Activated T-helper 1 cell treated with anti-CD3 and anti-CD28 coated beads, Interleukin-12 subunit alpha, Interleukin-12 subunit beta, Interleukin-2, Interleukin-4 antibody, amounts not matched to agents 30 ng/mL and 10 ng/mL and 1 ng/mL, durations not matched to agents 14 hours and 24 hours and 36 hours (primary cell): ENCODE measurements at regions not wholly inside any gene's neighbourhood (a gene's known extent, or its start where the extent isn't known, plus 50 kb on each side); places are given as distances from the start of the nearest gene placed in this dataset.

Source experiments
- DNase-seq: peaks from one replicate; pipeline ENCODE4 v3.0.0; 2021; ENCODE audit warnings: low spot score
- H3K27ac Mint-ChIP-seq: one replicate; pipeline ENCODE4 v1.8.0; 2021; ENCODE audit warnings: mild to moderate bottlenecking, mixed read lengths
- H3K27me3 Mint-ChIP-seq: one replicate; pipeline ENCODE4 v1.8.0; 2022; ENCODE audit warnings: mild to moderate bottlenecking, moderate library complexity, mixed read lengths; ENCODE audit not compliant: insufficient read depth
- H3K36me3 Mint-ChIP-seq: one replicate; pipeline ENCODE4 v1.8.0; 2021; ENCODE audit warnings: low read depth, mixed read lengths
- H3K4me1 Mint-ChIP-seq: one replicate; pipeline ENCODE4 v1.8.0; 2021; ENCODE audit warnings: low read depth, mixed read lengths
- H3K4me3 Mint-ChIP-seq: one replicate; pipeline ENCODE4 v1.8.0; 2021; ENCODE audit warnings: mild to moderate bottlenecking, moderate library complexity, mixed read lengths
- H3K9me3 Mint-ChIP-seq: one replicate; pipeline ENCODE4 v1.8.0; 2021; ENCODE audit warnings: mixed read lengths
- intact Hi-C: fragments of 100-400 bp; cut with micrococcal nuclease; formaldehyde crosslinking; loops from one replicate; pipeline ENCODE4 v1.15.1; 2024

DNA sequence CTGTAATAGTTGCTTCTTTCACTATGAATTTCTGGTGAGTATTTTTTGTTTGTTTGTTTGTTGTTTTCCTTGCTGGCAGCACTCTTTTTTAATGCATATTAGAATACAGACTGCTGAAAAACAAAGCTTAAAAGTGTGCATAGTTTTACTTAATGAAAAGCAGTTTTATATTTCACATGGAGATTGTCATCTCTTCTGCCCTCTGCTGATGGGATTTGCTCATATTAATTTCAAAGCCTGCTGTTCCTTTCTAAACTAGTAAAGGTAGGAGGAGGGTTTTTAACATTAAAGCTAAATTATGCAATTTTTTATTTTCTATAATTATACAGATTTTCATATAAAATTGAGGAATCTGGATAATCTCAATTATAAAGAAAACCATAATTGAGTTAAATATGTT, 692.6 kb upstream of the SLITRK1 start:
- H3K4me1 Mint-ChIP-seq: no peaks in the 10 kb centered on the region
- H3K4me3 Mint-ChIP-seq: no peak overlapping the region
- H3K36me3 Mint-ChIP-seq: no peaks in the 10 kb centered on the region
- DNase-seq: no peak
- H3K9me3 Mint-ChIP-seq: no peaks in the 10 kb centered on the region
- no peaks in the 10 kb centered on the region for H3K27me3 Mint-ChIP-seq
- intact Hi-C loops: no loop called here
- no peak overlapping the region for H3K27ac Mint-ChIP-seq

DNA sequence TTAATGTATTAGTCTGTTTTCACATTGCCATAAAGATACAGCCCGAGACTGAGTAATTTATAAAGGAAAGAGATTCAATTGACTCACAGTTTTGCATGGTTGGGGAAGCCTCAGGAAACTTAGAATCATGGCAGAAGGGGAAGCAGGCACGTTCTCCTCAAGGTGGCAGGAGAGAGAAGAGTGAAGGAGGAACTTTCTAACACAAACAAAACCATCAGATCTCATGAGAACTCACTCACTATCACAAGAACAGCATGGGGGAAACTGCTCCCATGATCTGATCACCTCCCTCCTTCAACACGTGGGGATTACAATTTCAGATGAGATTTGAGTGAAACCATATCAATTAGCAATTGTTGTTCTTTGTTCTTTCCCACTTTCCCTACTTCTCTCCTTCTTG, 689.0 kb upstream of the SLITRK1 start:
- DNase-seq: no peak
- H3K4me3 Mint-ChIP-seq: no peak overlapping the region
- H3K36me3 Mint-ChIP-seq: no peaks in the 10 kb centered on the region
- H3K27ac Mint-ChIP-seq: no peak overlapping the region
- H3K27me3 Mint-ChIP-seq: no peaks in the 10 kb centered on the region
- no peaks in the 10 kb centered on the region for H3K9me3 Mint-ChIP-seq
- no peaks in the 10 kb centered on the region for H3K4me1 Mint-ChIP-seq
- intact Hi-C loops: no loop called here

DNA sequence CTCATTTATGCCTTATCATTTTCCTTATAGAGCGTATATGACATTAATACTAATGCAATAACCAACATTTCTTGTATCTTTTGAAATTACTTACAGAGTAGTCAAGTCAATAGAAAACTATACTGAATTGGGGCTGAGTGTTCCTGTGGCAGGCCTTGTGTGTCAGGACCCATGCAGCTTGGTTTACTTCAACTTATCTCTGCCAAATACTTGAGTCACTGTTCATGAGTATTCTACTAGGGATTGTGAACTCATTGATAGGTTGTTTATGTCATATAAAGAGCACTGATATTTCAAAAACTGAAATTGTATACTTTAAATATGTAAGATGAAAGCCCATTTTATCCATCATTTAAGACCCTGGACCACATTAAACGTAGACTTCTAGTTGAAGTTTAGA, 688.6 kb upstream of the SLITRK1 start:
- Mint-ChIP-seq H3K4me3 (no peak overlapping the region), H3K27ac (no peak overlapping the region), H3K27me3 (no peaks in the 10 kb centered on the region), H3K9me3 (no peaks in the 10 kb centered on the region), H3K4me1 (no peaks in the 10 kb centered on the region), H3K36me3 (no peaks in the 10 kb centered on the region)
- no peak for DNase-seq
- intact Hi-C loops: no loop called here

DNA sequence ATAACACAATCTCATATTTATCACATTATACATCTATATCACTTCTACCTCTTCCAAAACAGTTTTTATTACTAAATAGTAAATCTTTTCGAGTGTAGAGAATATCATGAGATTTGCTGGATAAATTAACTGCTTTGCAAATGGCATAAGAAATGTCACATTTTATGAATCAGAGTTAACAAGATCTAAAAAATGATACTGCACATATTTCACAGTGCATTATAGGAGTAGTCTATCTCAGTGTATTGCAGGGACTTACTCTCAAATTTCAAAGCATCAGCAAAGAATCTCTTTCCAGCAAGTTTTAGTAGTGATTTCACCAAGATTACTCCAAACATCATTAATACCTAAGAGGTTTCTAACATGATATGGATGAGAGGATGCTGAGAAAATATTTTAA, 687.1 kb upstream of the SLITRK1 start:
- Mint-ChIP-seq H3K4me3 (no peak overlapping the region), H3K36me3 (no peaks in the 10 kb centered on the region), H3K27ac (no peak overlapping the region), H3K9me3 (no peaks in the 10 kb centered on the region), H3K27me3 (no peaks in the 10 kb centered on the region), H3K4me1 (no peaks in the 10 kb centered on the region)
- no peak for DNase-seq
- intact Hi-C loops: no loop called here

DNA sequence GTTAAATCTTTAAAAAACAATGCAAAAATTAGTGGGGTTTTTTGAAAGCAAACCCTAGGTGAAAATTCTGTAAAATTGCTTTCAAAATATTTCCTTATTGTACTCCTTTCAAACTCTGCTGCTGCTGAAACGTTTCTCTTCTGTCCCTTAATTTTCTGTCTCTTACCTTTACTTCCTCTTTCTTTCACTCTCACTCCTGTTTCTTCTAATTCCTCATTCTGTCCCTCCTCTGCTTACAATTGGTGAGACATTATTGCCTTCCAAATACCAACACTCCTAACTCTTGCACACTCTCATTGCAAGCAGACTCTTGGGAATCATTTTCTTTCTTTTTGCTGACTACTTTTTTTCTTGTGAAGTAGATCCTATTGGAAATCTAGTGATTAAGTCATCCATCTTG, 685.6 kb upstream of the SLITRK1 start:
- Mint-ChIP-seq H3K36me3 (no peaks in the 10 kb centered on the region), H3K27ac (no peak overlapping the region), H3K27me3 (no peaks in the 10 kb centered on the region), H3K9me3 (no peaks in the 10 kb centered on the region), H3K4me1 (no peaks in the 10 kb centered on the region), H3K4me3 (no peak overlapping the region)
- DNase-seq: no peak
- intact Hi-C loops: no loop called here

DNA sequence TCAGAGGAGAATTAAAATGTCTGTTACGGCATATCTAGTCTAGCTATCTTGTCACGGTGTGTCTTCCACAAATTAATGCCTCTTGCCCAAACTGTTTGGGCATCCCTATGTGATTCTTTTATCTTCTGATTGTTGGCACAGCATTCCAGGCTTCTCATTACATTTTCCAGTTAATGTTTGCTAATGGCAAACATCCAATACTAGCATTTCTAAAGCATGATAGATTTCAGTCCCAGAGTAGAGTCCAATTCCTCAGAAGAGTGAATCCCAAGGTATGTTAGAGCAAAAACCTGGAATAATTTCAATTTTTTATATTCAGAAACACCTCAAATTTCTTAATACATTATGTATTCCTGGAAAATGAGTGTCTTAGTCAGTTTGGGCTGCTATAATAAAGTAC, 684.5 kb upstream of the SLITRK1 start:
- H3K4me3 Mint-ChIP-seq: no peak overlapping the region
- H3K9me3 Mint-ChIP-seq: no peaks in the 10 kb centered on the region
- intact Hi-C loops: no loop called here
- H3K27ac Mint-ChIP-seq: no peak overlapping the region
- DNase-seq: no peak
- H3K27me3 Mint-ChIP-seq: no peaks in the 10 kb centered on the region
- H3K4me1 Mint-ChIP-seq: no peaks in the 10 kb centered on the region
- no peaks in the 10 kb centered on the region for H3K36me3 Mint-ChIP-seq

DNA sequence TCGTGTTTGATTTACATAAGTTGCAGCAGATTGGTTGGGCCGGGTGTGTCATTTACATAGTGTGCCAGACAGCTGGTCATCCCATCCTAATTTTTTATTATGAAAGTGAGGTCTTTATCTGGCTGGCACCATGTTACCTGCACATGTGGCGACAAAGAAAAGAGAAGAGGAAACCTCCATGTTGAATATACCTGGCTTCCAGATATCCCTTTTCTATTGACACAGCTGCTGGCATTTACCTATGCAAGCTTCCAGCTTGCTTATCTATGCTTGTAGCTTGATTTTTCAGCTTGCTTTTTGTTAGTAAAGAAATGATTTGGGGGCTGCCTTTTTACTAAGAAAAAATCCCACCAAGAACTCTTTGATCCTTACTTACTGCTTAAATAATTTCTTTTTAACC, 681.3 kb upstream of the SLITRK1 start:
- intact Hi-C loops: no loop called here
- H3K9me3 Mint-ChIP-seq: no peaks in the 10 kb centered on the region
- no peaks in the 10 kb centered on the region for H3K27me3 Mint-ChIP-seq
- no peak for DNase-seq
- H3K36me3 Mint-ChIP-seq: no peaks in the 10 kb centered on the region
- no peaks in the 10 kb centered on the region for H3K4me1 Mint-ChIP-seq
- no peak overlapping the region for H3K27ac Mint-ChIP-seq
- no peak overlapping the region for H3K4me3 Mint-ChIP-seq

DNA sequence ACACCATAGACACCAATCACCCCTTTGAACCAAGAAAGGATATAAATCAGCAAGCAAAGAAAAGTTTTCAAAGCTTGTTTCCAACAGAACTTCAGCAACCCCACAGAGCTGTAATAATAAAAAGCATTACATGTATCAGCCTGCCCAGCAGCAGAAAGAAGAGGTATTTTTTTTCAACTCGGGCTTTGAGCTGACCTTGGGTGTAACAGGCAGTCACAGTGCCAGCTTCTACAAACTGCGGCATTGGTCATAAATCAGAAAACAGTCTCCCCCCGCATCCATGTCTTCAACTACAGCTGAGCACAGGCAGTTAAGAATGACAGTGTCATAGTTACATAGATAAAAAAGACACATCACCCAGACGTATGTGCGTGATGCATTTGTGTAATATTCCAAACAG, 671.0 kb upstream of the SLITRK1 start:
- intact Hi-C loops: no loop called here
- DNase-seq: no peak
- H3K27ac Mint-ChIP-seq: no peak overlapping the region

DNA sequence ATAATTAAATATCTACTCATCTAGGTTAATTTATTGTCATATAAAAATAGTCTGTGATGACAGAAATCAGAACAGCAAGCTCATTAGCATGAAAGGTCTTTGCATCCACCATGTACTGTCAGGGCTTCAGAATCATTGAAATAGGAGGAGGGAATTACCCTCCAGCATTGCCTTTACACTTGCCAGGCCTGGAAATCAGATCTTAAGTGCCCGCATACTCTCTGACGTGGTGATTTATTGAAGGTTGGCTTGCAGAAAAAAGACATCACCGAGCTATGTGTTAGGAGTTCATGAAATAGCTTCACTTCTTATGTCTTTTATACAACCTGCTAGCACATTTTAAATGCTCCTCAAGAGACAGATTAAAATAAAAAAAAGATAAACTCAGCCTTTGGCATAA, 661.7 kb upstream of the SLITRK1 start:
- Mint-ChIP-seq H3K9me3 (no peaks in the 10 kb centered on the region), H3K27ac (no peak overlapping the region), H3K4me3 (no peak overlapping the region), H3K27me3 (no peaks in the 10 kb centered on the region), H3K36me3 (no peaks in the 10 kb centered on the region), H3K4me1 (no peaks in the 10 kb centered on the region)
- intact Hi-C loops: no loop called here
- no peak for DNase-seq

More for the DNA sequence above, 671.0 kb upstream of the SLITRK1 start:
- Mint-ChIP-seq H3K36me3 (no peaks in the 10 kb centered on the region), H3K4me3 (no peak overlapping the region), H3K27me3 (no peaks in the 10 kb centered on the region), H3K4me1 (no peaks in the 10 kb centered on the region), H3K9me3 (no peaks in the 10 kb centered on the region)

DNA sequence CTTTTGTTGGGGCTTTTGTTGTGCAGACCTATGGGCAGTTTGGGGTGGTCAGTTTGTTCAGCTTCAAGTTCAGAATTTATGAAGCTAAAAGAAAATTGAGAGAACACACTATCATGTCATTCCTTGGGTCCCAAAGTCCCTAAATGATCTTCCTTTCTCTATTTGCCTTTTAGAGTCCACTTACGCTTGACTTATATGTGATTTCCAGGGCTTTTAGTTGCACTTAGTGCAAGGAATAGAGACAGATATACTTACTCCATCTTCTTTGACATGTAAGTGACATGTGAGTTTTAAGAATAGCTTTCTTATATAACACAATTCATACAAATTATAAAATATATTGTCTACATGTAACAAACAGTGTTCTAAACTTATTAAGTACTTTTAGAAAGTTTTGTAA, 660.1 kb upstream of the SLITRK1 start:
- Mint-ChIP-seq H3K27me3 (no peaks in the 10 kb centered on the region), H3K36me3 (no peaks in the 10 kb centered on the region)
- intact Hi-C loops: no loop called here

DNA sequence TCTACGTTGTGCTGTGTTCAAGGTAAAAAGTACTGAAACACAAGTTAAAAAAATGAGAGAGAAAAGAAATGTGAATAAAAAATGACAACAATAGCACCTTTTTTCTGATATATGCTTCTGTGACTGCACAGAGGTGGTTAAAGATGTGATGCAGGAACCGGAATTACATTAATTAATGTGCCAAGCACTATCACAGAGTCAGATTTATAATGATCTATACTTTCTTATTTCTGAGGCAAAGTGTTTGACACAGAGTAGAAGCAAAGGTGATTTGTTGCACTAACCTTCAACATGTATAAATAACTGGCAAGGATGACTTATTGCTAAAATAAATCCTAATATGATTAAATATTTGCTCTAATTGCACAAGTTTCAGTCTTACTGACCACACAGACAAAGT, 654.6 kb upstream of the SLITRK1 start:
- Mint-ChIP-seq H3K4me3 (no peak overlapping the region), H3K27me3 (no peaks in the 10 kb centered on the region), H3K9me3 (no peaks in the 10 kb centered on the region), H3K4me1 (no peaks in the 10 kb centered on the region), H3K27ac (no peak overlapping the region), H3K36me3 (no peaks in the 10 kb centered on the region)
- DNase-seq: no peak
- intact Hi-C loops: no loop called here

More for the DNA sequence above, 660.1 kb upstream of the SLITRK1 start:
- DNase-seq: no peak
- no peaks in the 10 kb centered on the region for H3K9me3 Mint-ChIP-seq
- H3K4me3 Mint-ChIP-seq: no peak overlapping the region
- H3K27ac Mint-ChIP-seq: no peak overlapping the region
- no peaks in the 10 kb centered on the region for H3K4me1 Mint-ChIP-seq

DNA sequence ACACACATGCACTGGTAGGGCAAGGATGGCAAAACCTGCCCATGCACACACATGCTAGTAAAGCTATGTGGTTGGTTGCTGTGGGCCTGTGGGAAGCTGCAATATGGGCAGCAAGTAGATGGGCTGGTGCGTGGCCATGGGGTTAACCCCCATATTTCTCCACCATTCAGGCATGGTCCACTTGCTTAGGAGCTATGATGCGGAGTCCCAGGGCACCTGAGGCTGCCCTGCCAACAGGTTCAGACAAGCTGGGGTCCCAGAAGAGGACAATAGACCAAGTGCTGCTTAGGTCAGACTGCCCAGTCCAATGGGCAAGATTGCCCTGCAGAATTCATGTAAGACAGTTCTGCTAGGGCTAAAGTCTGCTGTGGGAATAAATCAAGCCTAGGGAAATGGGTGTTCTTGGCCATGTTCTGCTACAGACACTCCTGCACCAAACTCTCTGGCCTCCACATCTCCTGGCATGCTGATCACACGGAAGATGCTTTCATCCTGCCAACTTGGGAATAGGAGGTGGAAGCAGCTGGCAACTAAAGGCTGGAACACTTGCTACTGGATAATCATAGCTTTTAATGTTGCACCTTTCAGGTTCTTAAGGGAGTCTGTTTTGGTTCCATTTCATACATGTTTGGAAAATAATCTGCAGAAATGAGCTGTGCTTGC, 646.3 kb upstream of the SLITRK1 start:
- Mint-ChIP-seq H3K27ac (no peak overlapping the region), H3K27me3 (no peaks in the 10 kb centered on the region), H3K4me1 (no peaks in the 10 kb centered on the region), H3K9me3 (no peaks in the 10 kb centered on the region), H3K36me3 (no peaks in the 10 kb centered on the region), H3K4me3 (no peak overlapping the region)
- intact Hi-C loops: loop anchor here (10.0 kb wide), 1 partner anchor 64 kb away; no protein-coding TSS in a partner anchor
- no peak for DNase-seq

DNA sequence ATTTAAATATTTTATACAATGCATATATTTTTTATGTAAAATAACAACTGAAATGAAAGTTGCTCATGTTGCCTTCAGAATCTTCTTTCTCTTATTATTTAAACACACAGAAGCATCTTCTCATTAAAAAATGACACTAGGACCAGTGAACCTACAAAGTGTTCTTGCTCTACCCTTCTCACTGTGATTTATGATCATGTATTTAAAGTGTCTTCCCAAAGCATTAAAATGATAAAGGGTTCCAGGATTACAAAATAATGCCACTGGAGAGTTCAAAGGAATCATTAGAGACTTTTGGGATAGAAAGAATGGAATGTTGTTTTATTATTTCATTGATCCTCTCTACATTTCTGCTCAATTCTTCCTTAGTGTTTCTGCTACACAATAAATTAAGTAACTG, 643.6 kb upstream of the SLITRK1 start:
- intact Hi-C loops: loop anchor here (10.0 kb wide), 1 partner anchor 61 kb away; no protein-coding TSS in a partner anchor
- Mint-ChIP-seq H3K36me3 (no peaks in the 10 kb centered on the region), H3K9me3 (no peaks in the 10 kb centered on the region), H3K4me1 (no peaks in the 10 kb centered on the region), H3K27me3 (no peaks in the 10 kb centered on the region), H3K27ac (no peak overlapping the region), H3K4me3 (no peak overlapping the region)
- DNase-seq: no peak

DNA sequence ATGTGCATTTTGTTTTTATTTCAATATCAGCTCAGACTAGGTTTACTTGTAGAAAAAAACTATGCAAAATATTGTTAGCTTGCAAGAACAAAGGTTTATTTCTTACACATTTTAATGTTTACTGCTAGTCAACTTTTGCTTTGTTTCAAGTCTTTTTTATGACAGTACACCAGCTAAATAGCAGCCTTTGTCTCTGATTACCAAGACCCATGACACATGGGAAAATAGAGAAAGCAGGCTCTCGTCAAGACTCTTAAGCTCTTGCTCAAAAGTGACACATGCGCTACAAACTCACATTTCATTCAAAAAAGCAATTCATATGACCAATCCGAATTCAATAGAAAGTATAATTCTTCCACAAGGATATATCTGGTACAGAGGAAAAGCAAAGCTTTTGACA, 642.3 kb upstream of the SLITRK1 start:
- DNase-seq: no peak
- H3K4me3 Mint-ChIP-seq: no peak overlapping the region
- H3K27me3 Mint-ChIP-seq: no peaks in the 10 kb centered on the region
- no peak overlapping the region for H3K27ac Mint-ChIP-seq
- H3K9me3 Mint-ChIP-seq: no peaks in the 10 kb centered on the region
- H3K36me3 Mint-ChIP-seq: no peaks in the 10 kb centered on the region
- no peaks in the 10 kb centered on the region for H3K4me1 Mint-ChIP-seq
- intact Hi-C loops: loop anchor here (10.0 kb wide), 1 partner anchor 60 kb away; no protein-coding TSS in a partner anchor
